HUDEP-2 (cell line): ENCODE measurements at regions not wholly inside any gene's neighbourhood (a gene's known extent, or its start where the extent isn't known, plus 50 kb on each side); places are given as distances from the start of the nearest gene placed in this dataset.
"Not testable (repeated sequence)": the region's sequence is repeated elsewhere in the genome, so short reads cannot be mapped to it uniquely, and the experiment has no call there.

Experiments used
- DNase-seq, 76 experiments: peaks; one replicate each; lab custom pipeline; 2025; ENCODE audit not compliant: unreplicated experiment in 76 of 76; lab: John Stamatoyannopoulos, UW

DNA sequence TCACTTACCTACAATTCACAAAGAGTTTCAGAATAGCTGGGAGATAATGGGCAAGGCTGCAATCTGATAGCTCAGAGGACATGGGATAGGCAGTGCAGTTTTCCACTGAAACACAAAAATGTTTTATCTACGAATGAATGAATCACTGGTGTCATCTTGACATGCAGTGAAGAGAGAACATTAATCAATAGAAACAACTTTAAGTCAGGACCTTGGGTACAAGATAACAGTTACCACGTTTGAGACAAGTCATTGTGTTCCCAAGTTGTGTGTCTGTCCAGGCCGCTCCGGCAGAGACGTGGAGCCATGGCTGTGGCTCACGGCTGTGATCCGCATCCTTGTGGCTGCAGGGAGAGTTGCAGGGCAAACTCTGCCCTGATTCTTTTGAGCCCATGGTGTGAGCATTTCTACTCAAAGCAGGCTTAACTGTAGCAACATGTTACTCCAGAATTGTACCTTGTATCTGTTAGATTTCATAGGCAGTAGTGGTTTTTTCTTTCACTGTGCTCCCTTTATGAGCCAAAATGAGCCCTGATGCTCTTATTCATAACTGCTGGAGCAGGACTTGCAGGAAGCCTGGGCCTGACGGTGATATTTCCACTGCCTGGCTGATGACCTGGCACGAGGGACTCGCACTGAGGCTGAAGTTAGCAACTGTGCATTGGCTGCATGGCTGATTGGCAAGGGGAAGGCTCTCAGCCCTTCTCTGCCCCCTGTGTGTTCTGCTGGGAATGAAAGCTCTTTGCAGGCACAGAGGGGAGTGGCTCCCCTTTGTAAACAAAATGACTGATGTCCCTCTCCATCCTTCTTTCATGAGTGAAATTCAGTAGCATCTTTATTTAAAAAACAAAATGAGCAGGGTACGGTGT lies 465.2 kb downstream of the AJAP1 start:
- DNase-seq: no peak

DNA sequence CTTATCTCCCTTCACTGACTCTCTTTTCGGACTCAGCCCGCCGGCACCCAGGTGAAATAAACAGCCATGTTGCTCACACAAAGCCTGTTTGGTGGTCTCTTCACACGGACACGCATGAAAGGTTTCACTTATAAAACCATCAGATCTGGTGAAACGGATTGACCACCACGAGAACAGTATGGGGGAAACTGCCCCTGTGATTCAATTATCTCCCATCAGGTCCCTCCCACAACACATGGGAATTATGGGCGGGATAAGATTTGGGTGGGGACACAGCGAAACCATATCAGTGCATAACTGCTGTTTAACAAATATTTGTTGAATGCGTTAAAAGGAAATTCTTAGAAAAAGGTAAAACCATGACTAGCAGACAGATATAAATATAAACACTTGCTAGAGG lies 464.4 kb downstream of the AJAP1 start:
- DNase-seq: not testable (repeated sequence)

DNA sequence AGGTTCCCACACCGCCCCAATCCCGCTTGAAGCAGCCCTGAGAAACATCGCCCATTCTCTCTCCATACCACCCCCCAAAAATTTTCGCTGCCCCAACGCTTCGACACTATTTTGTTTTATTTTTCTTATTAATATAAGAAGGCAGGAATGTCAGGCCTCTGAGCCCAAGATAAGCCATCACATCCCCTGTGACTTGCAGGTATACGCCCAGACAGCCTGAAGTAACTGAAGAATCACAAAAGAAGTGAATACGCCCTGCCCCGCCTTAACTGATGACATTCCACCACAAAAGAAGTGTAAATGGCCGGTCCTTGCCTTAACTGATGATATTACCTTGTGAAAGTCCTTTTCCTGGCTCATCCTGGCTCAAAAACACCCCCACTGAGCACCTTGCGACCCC lies 463.9 kb downstream of the AJAP1 start:
- not testable (repeated sequence) for DNase-seq

DNA sequence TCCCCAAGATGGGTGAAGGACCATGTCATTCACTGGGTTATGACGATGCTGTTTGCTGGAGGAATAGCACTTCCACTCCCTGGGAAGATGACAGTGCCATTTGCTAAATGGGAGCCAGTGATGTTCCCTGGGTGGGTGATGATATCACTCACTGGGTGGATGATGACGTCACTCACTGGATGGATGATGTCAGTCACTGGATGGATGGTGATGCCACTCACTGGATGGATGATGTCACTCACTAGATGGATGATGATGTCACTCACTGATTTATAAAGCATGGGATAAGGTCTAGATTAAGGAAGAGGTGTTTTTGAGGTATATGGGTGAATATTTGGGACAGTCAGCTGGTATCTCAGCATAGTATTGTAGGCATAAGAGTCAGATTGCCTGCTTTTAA lies 457.2 kb downstream of the AJAP1 start:
- DNase-seq: no peak

DNA sequence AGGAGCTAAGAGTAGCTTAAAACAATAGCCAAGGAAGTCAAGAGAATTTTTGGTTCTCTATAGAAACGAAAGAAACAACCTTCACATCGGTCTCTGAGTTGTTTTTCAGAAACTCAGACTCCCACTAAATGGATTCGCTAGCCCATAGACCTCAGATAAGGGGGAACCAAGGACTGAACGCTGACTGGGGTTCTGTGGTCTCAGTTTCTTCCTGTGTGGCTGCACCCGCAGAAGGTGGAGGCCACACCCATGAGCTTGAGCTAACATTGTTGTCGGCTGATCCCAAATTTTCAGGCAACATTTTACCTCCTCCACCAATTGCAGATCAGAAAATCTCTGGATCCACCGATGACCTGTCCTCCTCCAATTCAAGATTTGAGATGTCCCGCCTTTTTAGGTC lies 456.1 kb downstream of the AJAP1 start:
- DNase-seq: no peak

DNA sequence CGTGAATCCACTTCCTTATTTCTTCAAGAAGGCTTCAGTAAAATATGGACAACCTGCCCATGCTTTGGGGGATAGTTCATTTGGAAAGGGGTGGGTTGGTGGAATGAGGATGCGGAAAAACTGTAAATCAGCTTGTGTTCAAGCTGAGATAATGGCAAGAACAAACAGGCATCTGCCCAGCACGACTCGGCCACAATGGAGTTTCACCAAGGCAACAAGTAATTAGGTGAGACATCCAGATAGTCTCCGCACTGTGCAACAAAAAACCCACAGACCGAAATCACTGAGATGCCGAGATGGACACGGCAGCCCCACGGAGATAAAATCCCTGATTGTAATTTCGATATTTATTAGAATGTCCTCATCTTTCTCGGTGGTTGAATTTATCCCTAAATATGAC lies 455.2 kb downstream of the AJAP1 start:
- no peak for DNase-seq

DNA sequence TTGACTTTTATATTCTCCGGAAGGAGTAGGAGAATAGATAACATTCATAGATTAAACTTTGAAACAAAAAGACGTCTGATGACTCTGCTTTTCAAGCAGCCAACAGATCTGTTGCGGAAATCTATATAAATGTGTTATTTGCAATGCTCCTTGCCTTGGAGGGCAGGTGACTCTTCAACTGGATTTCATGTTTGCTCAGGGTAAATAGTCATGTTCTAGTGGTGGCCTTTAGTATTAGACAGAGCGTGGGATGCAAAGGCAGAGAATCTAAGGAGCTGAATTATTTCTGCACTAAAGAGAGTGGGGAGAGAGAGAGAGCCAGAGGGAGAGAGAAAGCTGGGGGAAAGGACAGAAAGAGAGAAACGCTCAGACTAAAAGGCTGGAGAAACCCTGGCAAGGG lies 454.3 kb downstream of the AJAP1 start:
- no peak for DNase-seq

DNA sequence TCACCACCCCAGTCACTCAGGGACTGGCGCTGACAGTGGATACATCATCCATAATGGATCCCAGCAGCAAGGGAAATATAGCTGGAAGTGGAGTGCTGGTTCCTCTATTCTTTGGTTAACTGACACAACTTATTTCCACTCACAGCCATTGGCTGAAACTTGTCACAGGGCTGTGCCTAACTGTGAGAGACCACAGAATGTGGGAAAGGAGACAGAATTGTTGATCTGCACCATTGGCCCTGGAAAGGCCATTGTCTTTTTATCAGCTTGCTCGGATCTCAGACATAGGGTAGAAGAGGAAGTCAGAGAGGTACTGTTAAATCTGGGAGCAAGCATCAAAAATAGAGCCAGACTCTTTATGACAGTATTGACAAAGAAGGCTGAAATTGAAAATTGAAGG lies 451.3 kb downstream of the AJAP1 start:
- no peak for DNase-seq

DNA sequence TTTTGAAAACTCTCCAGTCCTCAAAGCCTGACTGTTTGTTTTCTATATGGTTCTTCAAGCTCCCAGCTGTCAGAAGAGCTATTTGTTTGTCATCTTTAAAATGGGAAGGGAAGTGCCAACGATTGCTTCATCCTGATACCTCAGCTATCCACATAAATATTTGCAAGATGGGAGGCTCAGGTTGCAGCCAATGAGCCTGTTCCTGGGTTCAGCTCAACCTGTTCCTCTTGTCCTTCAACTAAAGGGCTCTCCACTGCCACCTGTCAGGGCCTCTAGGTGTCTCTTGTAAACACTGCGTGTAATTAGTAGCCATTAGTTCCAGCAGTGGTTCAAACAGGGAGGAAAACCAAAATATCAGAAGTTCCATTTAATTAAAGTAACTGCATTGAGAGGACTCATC lies 445.1 kb downstream of the AJAP1 start:
- no peak for DNase-seq

DNA sequence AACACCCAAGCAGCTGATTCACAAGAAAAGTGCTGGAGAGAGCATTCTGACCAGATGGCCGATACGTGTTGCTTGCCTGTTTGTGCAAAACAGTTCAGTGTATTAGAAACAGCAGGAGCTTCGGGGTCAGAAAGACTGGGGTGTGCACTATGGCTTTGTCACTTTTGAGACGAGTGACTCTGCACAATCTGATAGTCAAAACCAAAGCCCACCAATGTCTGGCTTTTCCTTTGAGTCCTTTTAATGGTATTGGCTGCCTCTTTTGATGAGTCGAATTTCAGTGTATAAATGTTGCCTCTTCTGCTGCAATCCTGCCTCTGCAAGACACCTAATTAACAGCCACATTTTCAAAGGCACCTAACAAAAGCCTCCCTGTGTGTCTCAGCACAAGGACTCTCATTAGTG lies 444.6 kb downstream of the AJAP1 start:
- no peak for DNase-seq

DNA sequence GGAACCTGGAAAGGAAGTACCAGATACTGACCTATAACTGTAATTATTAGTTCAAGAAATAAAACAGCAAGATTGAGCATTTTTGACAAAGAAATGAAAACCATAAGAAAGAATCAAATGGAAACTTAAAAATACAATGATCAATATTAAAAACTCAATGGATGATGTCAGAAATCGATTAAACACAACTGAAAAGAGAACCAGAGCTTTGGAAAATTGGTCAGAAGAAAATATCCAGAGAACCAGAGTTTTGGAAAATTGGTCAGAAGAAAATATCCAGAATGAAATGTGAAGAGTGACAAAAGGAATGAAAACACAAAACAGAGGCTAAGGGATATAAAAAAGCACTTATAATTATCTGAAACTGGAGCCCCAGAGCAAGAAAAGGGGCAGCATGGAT lies 438.6 kb downstream of the AJAP1 start:
- no peak for DNase-seq

DNA sequence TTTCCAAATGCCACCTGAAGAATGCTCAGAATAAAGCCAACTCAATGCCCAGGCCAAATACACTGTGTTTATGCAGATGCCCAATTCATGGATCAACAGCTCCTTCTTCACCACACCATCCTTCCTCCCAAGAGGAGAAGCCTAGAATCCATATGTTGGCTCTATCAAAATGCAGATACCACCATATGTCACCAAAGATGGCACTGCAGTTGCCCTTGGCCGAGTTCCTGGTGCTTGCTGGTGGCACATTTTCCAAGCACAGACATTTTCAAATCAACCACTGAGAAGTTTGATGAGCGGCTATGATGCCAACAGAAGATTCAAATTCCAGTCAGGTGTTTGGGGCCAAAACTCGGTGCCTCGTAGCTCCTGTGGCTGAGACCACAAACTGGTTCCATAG lies 430.3 kb downstream of the AJAP1 start:
- DNase-seq: no peak

DNA sequence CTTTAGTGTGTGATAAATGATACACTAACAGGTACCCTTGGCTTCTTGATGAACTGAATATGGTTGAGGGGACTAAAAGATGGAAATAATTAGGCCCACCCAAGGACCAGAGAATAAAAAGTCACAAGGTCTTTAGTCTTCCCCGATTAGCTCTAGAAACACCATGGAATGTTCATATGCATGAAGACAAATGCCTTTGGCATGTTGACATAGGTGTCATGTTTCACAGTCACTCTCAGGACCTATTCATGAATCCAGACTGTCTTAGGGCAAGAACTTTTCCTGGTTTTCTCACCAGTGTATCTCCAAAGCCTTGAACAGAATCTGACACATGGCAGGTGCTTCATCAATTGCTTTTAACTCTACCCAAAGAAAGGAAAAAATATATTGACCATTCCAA lies 412.8 kb downstream of the AJAP1 start:
- DNase-seq: no peak

DNA sequence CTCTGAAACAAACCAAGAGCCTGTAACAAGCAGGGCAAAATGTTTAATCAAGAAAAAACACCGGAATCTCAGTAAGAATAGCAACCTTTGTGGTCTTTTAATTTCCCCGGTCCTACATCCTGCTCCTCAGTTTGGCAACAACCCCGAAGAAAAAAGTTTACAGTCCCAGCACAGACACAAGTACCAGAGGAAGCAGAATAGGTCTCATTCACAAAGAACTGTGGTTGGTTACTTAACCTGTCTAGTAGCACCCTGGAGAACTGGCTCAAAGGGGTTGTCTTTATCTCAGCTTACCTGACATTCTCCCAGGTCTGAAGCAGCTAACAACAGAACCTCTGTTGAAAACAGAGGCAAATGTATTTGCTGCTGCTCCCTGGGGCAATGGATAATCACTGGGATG lies 399.3 kb downstream of the AJAP1 start:
- no peak for DNase-seq

DNA sequence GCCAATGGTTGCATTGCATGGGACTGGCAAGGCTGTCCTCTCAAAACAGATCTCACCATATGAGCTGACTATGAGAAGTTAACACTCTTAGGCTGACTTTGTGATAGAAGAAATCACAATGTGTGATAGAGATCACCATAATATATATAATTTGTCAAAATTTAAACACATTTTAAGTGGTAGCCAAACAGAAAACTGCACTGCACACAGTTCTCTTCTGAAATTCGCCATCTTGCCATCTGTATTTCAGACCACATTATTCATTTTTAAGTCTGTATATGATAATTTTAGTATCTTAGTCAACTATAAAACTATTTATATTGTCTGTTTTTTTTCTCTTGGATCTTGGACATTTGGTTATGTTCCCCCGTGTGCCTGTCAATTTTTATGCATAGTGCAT lies 374.7 kb downstream of the AJAP1 start:
- DNase-seq: no peak

DNA sequence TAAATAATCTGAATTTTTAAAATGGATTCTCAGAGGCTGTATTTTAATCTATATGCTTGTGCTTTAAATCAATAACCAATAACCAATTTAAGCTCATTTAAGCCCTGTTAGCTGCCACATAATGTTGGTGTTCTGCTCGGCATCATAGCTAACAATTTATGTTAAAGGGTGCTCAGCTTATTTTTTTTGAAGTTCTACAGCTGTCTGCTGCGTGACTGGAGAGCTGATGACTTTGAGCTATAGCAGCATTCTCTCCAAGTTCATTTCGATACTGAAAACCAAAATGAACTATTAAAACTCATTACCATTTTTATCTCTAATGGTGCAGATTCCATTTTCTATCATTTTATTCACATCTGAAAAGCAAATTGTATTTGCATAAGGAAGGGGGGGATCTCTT lies 357.8 kb downstream of the AJAP1 start:
- DNase-seq: no peak

DNA sequence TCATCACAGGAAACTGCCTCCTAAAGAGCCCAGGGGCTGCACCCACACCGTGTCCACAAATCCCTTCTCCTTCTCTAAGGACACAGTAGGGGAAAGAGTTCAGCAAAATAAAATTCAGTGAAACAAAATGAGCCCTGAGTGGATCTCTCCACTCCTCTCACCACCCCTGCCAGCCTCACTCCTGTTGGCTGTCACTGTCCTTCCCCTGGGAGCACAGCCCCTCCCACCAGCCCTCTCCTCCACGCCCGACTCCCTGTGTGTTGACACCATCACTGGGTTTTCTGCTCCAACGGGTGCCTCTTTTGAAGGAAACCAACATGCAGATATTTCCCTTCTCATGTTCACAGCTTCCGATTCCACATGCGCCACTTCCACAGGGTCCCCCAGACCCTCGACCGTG lies 356.2 kb downstream of the AJAP1 start:
- no peak for DNase-seq

DNA sequence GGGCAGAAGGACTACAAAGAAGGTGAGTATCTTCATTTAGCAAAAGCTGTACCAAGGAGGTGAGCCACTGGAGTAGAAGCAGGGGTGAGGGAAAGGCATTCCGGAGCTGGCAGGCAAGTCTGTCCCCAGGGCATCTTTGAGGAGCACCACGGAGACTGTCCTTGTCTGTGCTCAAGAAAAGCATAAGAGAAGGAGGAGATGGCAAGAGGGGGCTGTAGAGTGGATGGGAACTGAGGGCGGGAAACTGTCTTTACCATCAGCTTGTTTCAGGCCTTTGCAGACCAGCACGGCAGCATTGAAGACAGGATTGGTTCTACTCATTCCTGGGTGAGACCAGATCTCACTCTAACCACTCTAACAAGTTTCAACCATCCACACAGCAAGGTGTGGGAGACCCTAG lies 355.8 kb downstream of the AJAP1 start:
- no peak for DNase-seq

DNA sequence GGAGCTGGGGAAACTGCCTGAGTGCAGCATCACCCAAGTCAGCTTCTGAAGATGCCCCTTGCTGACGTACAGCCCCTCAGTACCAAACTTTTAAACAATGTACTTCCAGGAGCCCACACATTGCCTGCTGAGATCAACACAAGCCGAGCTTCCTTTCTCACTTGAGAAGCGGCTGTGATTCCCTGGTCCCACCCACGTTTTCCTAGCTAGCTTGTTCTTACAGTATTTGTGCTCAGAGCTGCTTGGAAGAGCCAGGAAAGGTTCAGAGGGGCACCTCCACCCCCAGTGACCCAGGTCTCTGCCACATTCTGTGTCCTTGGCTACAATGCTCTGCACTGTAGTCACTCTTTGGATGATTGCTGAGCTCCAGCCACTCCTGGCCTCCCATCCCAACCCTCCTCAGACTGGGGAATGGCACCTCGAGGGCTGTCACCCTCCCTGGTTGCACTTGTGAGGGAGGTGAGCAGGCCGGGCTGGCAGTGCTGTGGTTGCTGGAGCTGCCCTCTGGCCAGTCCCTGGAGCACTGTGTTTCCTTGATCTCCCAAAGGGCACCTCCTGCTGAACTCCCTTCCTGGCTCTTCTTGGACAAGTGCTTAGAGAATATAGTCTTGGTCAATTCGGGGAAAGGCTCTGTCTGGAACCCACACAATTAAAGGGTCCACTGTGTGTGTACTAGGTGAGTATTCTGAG lies 355.1 kb downstream of the AJAP1 start:
- DNase-seq: no peak

DNA sequence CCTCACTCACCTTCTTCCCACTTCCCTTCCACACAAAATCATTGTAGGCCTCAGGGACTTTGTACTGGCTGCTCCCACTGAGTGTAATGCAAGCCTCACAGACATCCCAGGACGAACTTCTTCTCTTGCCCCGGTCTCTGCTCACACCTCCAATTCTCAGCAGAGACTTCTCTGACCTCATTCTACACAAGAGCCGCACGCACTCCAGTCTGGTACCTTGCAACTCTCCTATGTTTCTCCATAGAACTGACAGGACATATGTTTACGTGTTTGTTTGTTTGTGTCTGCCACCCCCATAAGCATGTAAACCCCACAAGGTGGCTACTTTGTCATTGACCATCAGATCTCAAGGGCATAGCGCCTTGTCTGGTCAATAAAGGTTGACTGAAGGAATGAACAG lies 350.8 kb downstream of the AJAP1 start:
- DNase-seq: no peak

DNA sequence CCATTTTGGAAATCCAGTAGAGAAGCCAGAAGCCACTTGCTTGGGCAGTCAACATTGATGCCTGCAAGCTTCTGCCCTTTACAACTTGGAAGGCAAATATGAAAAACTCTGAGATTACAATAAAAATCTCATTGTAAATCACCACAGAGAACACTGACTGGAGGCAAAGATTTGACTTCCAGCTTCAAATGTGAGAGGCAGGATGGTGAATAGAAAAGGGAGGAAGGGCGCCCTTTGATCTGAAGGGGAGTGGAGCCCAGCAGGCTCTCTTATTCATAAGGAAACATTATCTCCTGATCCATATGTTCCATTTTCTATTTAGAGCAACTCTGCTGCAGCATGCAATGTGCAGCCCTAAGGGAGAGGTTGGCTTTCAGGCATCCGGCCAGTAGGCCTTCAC lies 348.3 kb downstream of the AJAP1 start:
- DNase-seq: no peak

DNA sequence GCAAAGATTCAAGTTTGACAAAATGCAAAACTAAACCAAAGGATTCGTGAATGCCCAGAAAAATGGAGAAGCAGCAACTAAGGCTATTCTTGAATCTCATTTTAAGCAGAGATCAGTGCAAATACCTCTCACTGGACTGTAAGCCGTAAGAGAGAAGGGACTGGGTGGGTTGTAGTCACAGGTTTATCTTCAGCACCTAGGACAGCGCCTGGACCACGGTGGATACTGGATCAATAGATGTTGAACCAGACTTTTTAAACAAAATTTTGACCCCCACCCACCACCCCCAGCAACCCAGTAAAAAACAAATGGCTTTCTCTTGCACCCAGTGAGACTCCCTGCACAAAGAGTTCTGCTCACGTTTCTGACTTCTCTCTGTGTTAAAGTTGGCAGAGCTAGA lies 347.1 kb downstream of the AJAP1 start:
- peak in 5 of 76 experiments; percentile 1 to 5 (median 3) for DNase-seq
